ENCODE measurements at regions not wholly inside any gene's neighbourhood (a gene's known extent, or its start where the extent isn't known, plus 50 kb on each side); places are given as distances from the start of the nearest gene placed in this dataset.

GRCh38 chr15:69601711-69602504, 149.3 kb downstream of the RPLP1 start (continued):
- TF ChIP-seq RXRA (IDR thresholded peaks at IDR 0.05; ENCODE audit: borderline replicate concordance, low read depth) (no peak), USF2 (IDR thresholded peaks at IDR 0.05; ENCODE audit: borderline replicate concordance, low read depth, low read length) (no peak), POLR2AphosphoS5 (IDR thresholded peaks at IDR 0.05; ENCODE audit: low read depth, low read length) (no peak), RCOR1 (IDR thresholded peaks at IDR 0.05; ENCODE audit: low read length) (no peak)
- TF ChIP-seq, protein P1, sequence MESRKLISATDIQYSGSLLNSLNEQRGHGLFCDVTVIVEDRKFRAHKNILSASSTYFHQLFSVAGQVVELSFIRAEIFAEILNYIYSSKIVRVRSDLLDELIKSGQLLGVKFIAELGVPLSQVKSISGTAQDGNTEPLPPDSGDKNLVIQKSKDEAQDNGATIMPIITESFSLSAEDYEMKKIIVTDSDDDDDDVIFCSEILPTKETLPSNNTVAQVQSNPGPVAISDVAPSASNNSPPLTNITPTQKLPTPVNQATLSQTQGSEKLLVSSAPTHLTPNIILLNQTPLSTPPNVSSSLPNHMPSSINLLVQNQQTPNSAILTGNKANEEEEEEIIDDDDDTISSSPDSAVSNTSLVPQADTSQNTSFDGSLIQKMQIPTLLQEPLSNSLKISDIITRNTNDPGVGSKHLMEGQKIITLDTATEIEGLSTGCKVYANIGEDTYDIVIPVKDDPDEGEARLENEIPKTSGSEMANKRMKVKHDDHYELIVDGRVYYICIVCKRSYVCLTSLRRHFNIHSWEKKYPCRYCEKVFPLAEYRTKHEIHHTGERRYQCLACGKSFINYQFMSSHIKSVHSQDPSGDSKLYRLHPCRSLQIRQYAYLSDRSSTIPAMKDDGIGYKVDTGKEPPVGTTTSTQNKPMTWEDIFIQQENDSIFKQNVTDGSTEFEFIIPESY (IDR thresholded peaks at IDR 0.05; ENCODE audit: borderline replicate concordance, low read depth), result no peak

- H2AFZ ChIP-seq (ENCODE audit: low read depth), result no peak overlapping the region
- H3K27ac ChIP-seq (ENCODE audit: low read depth in 2 of 2, low read length in 1 of 2), result no peak overlapping the region
- ChIA-PET CTCF (interaction anchor here (1.1 to 1.4 kb wide), 2 partner anchors 9 to 127 kb away, joined by 3 to 4 read pairs; no protein-coding TSS in a partner anchor), POLR2A (no interaction called here)
- no peaks in the 10 kb centered on the region; a peak in 1 of 4 replicates for H3K4me1 ChIP-seq (ENCODE audit: control insufficient read depth in 1 of 2, insufficient read depth in 2 of 2, low read depth in 1 of 2, low read length in 1 of 2)
- WGBS (ENCODE audit: low lambda C conversion rate), result 55% methylated on average over 4 of the region's 4 CpGs
- no peaks in the 10 kb centered on the region for H3K9me3 ChIP-seq
- no peak overlapping the region for H3K4me3 ChIP-seq (ENCODE audit: low read depth in 2 of 2, low read length in 1 of 2)
- no peaks in the 10 kb centered on the region; the same call in 1 of the 2 replicates for H3K27me3 ChIP-seq (ENCODE audit: insufficient read depth)
- TF ChIP-seq, protein P2, sequence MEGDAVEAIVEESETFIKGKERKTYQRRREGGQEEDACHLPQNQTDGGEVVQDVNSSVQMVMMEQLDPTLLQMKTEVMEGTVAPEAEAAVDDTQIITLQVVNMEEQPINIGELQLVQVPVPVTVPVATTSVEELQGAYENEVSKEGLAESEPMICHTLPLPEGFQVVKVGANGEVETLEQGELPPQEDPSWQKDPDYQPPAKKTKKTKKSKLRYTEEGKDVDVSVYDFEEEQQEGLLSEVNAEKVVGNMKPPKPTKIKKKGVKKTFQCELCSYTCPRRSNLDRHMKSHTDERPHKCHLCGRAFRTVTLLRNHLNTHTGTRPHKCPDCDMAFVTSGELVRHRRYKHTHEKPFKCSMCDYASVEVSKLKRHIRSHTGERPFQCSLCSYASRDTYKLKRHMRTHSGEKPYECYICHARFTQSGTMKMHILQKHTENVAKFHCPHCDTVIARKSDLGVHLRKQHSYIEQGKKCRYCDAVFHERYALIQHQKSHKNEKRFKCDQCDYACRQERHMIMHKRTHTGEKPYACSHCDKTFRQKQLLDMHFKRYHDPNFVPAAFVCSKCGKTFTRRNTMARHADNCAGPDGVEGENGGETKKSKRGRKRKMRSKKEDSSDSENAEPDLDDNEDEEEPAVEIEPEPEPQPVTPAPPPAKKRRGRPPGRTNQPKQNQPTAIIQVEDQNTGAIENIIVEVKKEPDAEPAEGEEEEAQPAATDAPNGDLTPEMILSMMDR (IDR thresholded peaks at IDR 0.05), result no peak
- TF ChIP-seq GATA2 (CRISPR knock-in tag; IDR thresholded peaks at IDR 0.05) (no peak), RXRA (IDR thresholded peaks at IDR 0.05; ENCODE audit: borderline replicate concordance, low read depth) (no peak), GABPA (IDR thresholded peaks at IDR 0.05; ENCODE audit: low read depth) (no peak), TAF1 (IDR thresholded peaks at IDR 0.05; ENCODE audit: borderline replicate concordance, low read depth, low read length) (no peak), FOXJ3 (CRISPR knock-in tag; IDR thresholded peaks at IDR 0.05) (no peak)
- TF ChIP-seq, protein P3, sequence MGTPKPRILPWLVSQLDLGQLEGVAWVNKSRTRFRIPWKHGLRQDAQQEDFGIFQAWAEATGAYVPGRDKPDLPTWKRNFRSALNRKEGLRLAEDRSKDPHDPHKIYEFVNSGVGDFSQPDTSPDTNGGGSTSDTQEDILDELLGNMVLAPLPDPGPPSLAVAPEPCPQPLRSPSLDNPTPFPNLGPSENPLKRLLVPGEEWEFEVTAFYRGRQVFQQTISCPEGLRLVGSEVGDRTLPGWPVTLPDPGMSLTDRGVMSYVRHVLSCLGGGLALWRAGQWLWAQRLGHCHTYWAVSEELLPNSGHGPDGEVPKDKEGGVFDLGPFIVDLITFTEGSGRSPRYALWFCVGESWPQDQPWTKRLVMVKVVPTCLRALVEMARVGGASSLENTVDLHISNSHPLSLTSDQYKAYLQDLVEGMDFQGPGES (IDR thresholded peaks at IDR 0.05; ENCODE audit: low read depth, low read length), result no peak
- DNase-seq, result no peak
- no peak overlapping the region for H3K4me2 ChIP-seq
- H3K9ac ChIP-seq, result no peak overlapping the region
- no peaks in the 10 kb centered on the region for H3K36me3 ChIP-seq (replicated peaks in 1 of 2; ENCODE audit: control insufficient read depth in 1 of 2, insufficient read depth in 2 of 2, low read length in 1 of 2)
- H4K20me1 ChIP-seq (ENCODE audit: insufficient read depth), result no peaks in the 10 kb centered on the region
- H3F3A ChIP-seq (replicated peaks; ENCODE audit: insufficient read depth), result no peaks in the 10 kb centered on the region
- no peaks in the 10 kb centered on the region for H3K9me2 ChIP-seq
- no peaks in the 10 kb centered on the region for H3K79me2 ChIP-seq (ENCODE audit: insufficient read depth)
Observed at GRCh38 chr15:69602921-69603320, 150.3 kb downstream of the RPLP1 start.

Measured in SK-N-SH (cell line).